GM23248 (cell line): ENCODE measurements at regions not wholly inside any gene's neighbourhood (a gene's known extent, or its start where the extent isn't known, plus 50 kb on each side); places are given as distances from the start of the nearest gene placed in this dataset.

Experiments
- DNase-seq: peaks from one replicate; pipeline ENCODE4 v3.0.0-alpha.2; 2015
- H2AFZ ChIP-seq: fragments of 200-600 bp; sonication (generic); 2 replicates; pipeline ENCODE4 v1.6.1; 2016; ENCODE audit warnings: antibody characterized with exemption
- H3F3A ChIP-seq: fragments of 200-600 bp; sonication (generic); 2 replicates; pipeline ENCODE4 v1.6.1; 2016; ENCODE audit warnings: mild to moderate bottlenecking, antibody characterized with exemption, mixed run types; ENCODE audit not compliant: insufficient read depth
- H3K27ac ChIP-seq: fragments of 200-600 bp; sonication (generic); 2 replicates; pipeline ENCODE4 v1.5.1; 2016; ENCODE audit warnings: mild to moderate bottlenecking
- H3K27me3 ChIP-seq: fragments of 200-600 bp; sonication (generic); replicated peaks from 2 replicates; pipeline ENCODE4 v1.6.1; 2016; ENCODE audit warnings: mild to moderate bottlenecking; ENCODE audit not compliant: insufficient read depth
- H3K36me3 ChIP-seq: fragments of 200-600 bp; sonication (generic); 2 replicates; pipeline ENCODE4 v1.6.1; 2016; ENCODE audit warnings: low read depth, mild to moderate bottlenecking
- H3K4me1 ChIP-seq: fragments of 200-600 bp; sonication (generic); 2 replicates; pipeline ENCODE4 v1.6.1; 2016; ENCODE audit warnings: mild to moderate bottlenecking; ENCODE audit not compliant: insufficient read depth
- H3K4me2 ChIP-seq: fragments of 200-600 bp; sonication (generic); one replicate; pipeline ENCODE4 v1.6.1; 2016; ENCODE audit warnings: mild to moderate bottlenecking; ENCODE audit not compliant: unreplicated experiment
- H3K4me3 ChIP-seq: fragments of 200-600 bp; sonication (generic); 2 replicates; pipeline ENCODE4 v1.5.1; 2016; ENCODE audit warnings: mild to moderate bottlenecking
- H3K79me2 ChIP-seq: fragments of 200-600 bp; sonication (generic); 2 replicates; pipeline ENCODE4 v1.6.1; 2016; ENCODE audit warnings: mild to moderate bottlenecking; ENCODE audit not compliant: insufficient read depth
- H3K9ac ChIP-seq: fragments of 200-600 bp; sonication (generic); 2 replicates; pipeline ENCODE4 v1.6.1; 2016; ENCODE audit warnings: mild to moderate bottlenecking
- H3K9me2 ChIP-seq: fragments of 200-600 bp; sonication (generic); 2 replicates; pipeline ENCODE4 v1.6.1; 2016; ENCODE audit warnings: mixed run types, mild to moderate bottlenecking, moderate library complexity; ENCODE audit not compliant: insufficient read depth
- H3K9me3 ChIP-seq: fragments of 200-600 bp; sonication (generic); one replicate; pipeline ENCODE4 v1.6.1; 2017; ENCODE audit warnings: low read depth
- H4K20me1 ChIP-seq: fragments of 200-600 bp; sonication (generic); 2 replicates; pipeline ENCODE4 v1.6.0; 2016; ENCODE audit not compliant: insufficient read depth
- EZH2 ChIP-seq: fragments of 200-600 bp; sonication (generic); IDR thresholded peaks from 2 replicates; pipeline ENCODE4 v1.6.1; 2018; ENCODE audit warnings: antibody characterized with exemption, mild to moderate bottlenecking; ENCODE audit not compliant: insufficient read depth, poor library complexity, severe bottlenecking
- EZH2phosphoT487 ChIP-seq: fragments of 200-600 bp; sonication (generic); IDR thresholded peaks from 2 replicates; pipeline ENCODE4 v1.6.1; 2018; ENCODE audit warnings: antibody characterized with exemption, moderate library complexity, mild to moderate bottlenecking, low read depth; ENCODE audit not compliant: insufficient read depth
- WGBS, 2 experiments: methylation state at CpG; one replicate each; pipeline ENCODE4 v1.1.6; 2015 to 2017; ENCODE audit warnings: low lambda C conversion rate in 2 of 2, low coverage in 1 of 2; ENCODE audit errors: missing lambda C conversion rate in 2 of 2; 5-methylcytosine and 5-hydroxymethylcytosine counted together
- in situ Hi-C: fragments of 300-500 bp; cut with MboI; formaldehyde crosslinking; loops from 2 replicates; pipeline ENCODE4 v1.15.0; 2020

DNA sequence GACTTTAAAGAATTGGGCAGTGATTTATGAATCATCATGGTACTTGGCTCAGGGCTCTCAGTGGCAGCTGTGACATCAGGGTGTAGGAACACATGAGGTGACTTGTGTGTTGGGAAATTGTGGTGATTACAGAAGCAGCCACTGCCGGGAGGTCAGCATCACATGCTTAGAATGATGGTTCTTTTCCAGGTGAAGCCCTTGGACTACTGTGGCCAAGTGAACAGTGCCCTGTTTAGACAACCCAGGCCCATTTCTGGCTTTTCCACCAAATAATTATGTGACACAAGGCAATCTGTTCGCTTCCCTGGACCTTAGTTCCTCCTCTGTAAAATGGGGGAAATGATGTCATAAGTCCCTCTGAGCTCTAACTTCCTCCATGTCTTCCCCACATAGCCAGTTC lies 139.7 kb upstream of the ROPN1 start:
- Histone ChIP-seq H3F3A (no peaks in the 10 kb centered on the region), H3K36me3 (no peaks in the 10 kb centered on the region), H2AFZ (no peak overlapping the region), H3K27ac (no peak overlapping the region), H3K9me2 (no peaks in the 10 kb centered on the region), H3K79me2 (no peaks in the 10 kb centered on the region), H3K27me3 (no peaks in the 10 kb centered on the region), H4K20me1 (no peaks in the 10 kb centered on the region), H3K4me3 (no peak overlapping the region), H3K9me3 (no peaks in the 10 kb centered on the region), H3K4me2 (no peak overlapping the region), H3K4me1 (0 out of 2 replicates have a peak, but pooled peaks cover 5% of the 10 kb centered on the region), H3K9ac (no peak overlapping the region)
- peak; percentile 53 for DNase-seq
- 48 to 56% methylated on average over 2 of the region's 2 CpGs for WGBS, 2 experiments
- TF ChIP-seq EZH2 (no peak), EZH2phosphoT487 (no peak)
- in situ Hi-C loops, result no loop called here

DNA sequence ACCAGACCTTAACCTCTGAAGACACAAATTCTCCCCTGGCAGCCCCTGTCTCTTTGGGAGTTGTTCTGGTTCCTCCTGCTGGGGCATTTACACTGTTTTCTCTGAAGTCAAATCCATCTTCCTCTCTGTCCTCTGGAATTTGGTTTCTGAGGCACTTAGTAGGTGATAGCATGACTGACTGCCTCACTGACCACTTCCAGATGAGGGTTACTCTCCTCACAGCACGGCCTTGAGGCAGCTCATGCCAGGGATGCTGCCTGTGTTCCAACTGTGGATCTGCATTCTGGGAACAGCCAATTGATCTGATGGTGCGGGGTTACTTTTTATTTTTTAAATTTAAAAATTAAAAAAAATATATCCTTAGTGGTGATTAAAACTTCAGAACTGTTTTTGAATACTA lies 140.9 kb upstream of the ROPN1 start:
- Histone ChIP-seq H3K4me3 (no peak overlapping the region), H3K27ac (no peak overlapping the region), H3K79me2 (no peaks in the 10 kb centered on the region), H3K27me3 (no peaks in the 10 kb centered on the region), H3K36me3 (no peaks in the 10 kb centered on the region), H4K20me1 (no peaks in the 10 kb centered on the region), H3K9ac (no peak overlapping the region), H2AFZ (no peak overlapping the region), H3K9me2 (no peaks in the 10 kb centered on the region), H3K9me3 (no peaks in the 10 kb centered on the region), H3K4me1 (0 out of 2 replicates have a peak, but pooled peaks cover 5% of the 10 kb centered on the region), H3F3A (no peaks in the 10 kb centered on the region), H3K4me2 (no peak overlapping the region)
- in situ Hi-C loops, result no loop called here
- TF ChIP-seq EZH2phosphoT487 (no peak), EZH2 (no peak)
- WGBS, 2 experiments, result 24 to 41% methylated on average over 2 of the region's 2 CpGs
- no peak for DNase-seq

DNA sequence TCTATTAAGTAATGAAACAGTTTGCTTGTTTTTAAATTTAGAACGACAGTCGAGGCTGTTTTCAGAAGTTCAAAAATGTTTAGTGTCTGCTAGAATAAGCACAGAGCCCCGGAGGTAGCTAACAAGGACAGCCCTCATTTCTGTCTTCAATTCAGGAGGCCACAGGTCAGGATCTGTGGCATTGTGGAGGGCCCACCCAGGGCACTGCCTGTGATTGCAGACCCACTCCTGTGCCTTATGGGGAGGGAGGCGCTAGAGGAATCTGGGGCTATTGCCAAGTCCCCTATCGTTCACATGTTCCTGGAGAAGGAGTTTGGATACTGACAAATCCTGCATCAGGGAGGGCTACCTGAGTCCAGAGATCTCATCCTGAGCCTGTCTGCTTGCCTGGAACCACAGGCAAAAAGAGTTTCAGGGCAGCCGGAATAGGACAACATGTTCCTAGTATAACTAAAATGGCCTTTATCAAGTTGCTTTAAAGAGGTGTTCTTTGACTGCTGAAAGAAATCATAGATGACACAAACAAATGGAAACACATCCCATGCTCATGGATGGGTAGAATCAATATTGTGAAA lies 141.5 kb upstream of the ROPN1 start:
- Histone ChIP-seq H2AFZ (no peak overlapping the region), H4K20me1 (no peaks in the 10 kb centered on the region), H3K27ac (no peak overlapping the region), H3K9ac (no peak overlapping the region), H3K36me3 (no peaks in the 10 kb centered on the region), H3K4me2 (no peak overlapping the region), H3K27me3 (no peaks in the 10 kb centered on the region), H3K4me3 (no peak overlapping the region), H3F3A (no peaks in the 10 kb centered on the region), H3K79me2 (no peaks in the 10 kb centered on the region), H3K9me3 (no peaks in the 10 kb centered on the region), H3K4me1 (0 out of 2 replicates have a peak, but pooled peaks cover 5% of the 10 kb centered on the region), H3K9me2 (no peaks in the 10 kb centered on the region)
- TF ChIP-seq EZH2 (no peak), EZH2phosphoT487 (no peak)
- WGBS, 2 experiments, result 83 to 85% methylated on average over 6 of the region's 6 CpGs
- in situ Hi-C loops, result no loop called here
- DNase-seq, result no peak

DNA sequence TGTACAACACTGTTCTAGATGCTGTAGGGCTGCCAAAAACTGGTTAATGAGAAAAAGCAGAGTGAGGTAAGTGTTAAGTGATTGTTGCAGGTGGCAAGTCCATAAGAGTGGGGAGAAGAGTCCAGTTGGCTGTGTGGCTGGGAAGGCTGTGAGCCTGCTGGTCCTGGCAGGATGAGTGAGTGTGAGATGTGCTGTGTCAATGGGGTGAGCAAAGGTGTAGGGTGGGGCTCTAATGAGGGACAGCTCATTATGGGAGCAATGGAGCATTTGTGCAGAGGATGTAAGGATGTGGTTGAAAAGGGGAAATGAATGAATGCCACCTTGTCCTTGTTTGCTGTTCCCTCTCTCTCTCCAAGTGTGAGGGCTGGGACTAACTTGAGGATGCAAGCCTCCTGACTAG lies 145.3 kb upstream of the ROPN1 start:
- Histone ChIP-seq H2AFZ (no peak overlapping the region), H4K20me1 (no peaks in the 10 kb centered on the region), H3K9me2 (no peaks in the 10 kb centered on the region), H3K36me3 (no peaks in the 10 kb centered on the region), H3K27me3 (no peaks in the 10 kb centered on the region), H3K4me3 (no peak overlapping the region), H3F3A (no peaks in the 10 kb centered on the region), H3K9ac (no peak overlapping the region), H3K27ac (no peak overlapping the region), H3K4me2 (no peak overlapping the region), H3K79me2 (no peaks in the 10 kb centered on the region), H3K4me1 (no peaks in the 10 kb centered on the region), H3K9me3 (no peaks in the 10 kb centered on the region)
- no peak for TF ChIP-seq EZH2phosphoT487
- no peak for TF ChIP-seq EZH2
- in situ Hi-C loops, result no loop called here
- DNase-seq, result no peak

DNA sequence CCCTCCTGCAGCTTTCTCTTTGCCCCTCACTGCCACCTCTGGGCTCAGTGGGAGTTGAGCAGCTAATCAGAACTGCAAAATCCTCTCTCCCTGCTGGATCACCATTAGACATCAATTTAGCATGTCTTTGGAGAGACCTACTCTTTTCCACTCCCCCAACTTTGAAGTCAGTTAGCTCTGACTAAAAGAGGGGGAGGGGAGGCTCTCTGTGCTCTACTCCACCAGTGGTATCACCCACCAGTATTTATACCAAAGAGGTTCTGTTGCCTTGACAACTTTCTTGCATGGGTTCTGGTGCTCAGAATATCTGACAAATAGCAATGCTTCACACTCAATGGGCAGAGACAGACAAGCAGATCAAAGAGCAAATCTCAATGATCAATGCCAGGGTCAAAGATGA lies 146.2 kb upstream of the ROPN1 start:
- H3K79me2 ChIP-seq, result no peaks in the 10 kb centered on the region

More for the DNA sequence above, 146.2 kb upstream of the ROPN1 start:
- Histone ChIP-seq H3F3A (no peaks in the 10 kb centered on the region), H3K27ac (no peak overlapping the region), H3K9me2 (no peaks in the 10 kb centered on the region), H3K9me3 (no peaks in the 10 kb centered on the region), H3K36me3 (no peaks in the 10 kb centered on the region), H4K20me1 (no peaks in the 10 kb centered on the region), H3K4me1 (no peaks in the 10 kb centered on the region), H3K4me3 (no peak overlapping the region), H3K27me3 (no peaks in the 10 kb centered on the region), H2AFZ (no peak overlapping the region), H3K4me2 (no peak overlapping the region), H3K9ac (no peak overlapping the region)
- in situ Hi-C loops, result no loop called here
- no peak for DNase-seq
- no peak for TF ChIP-seq EZH2
- TF ChIP-seq EZH2phosphoT487, result no peak
